ENCODE measurements at regions not wholly inside any gene's neighbourhood (a gene's known extent, or its start where the extent isn't known, plus 50 kb on each side); places are given as distances from the start of the nearest gene placed in this dataset.

DNA sequence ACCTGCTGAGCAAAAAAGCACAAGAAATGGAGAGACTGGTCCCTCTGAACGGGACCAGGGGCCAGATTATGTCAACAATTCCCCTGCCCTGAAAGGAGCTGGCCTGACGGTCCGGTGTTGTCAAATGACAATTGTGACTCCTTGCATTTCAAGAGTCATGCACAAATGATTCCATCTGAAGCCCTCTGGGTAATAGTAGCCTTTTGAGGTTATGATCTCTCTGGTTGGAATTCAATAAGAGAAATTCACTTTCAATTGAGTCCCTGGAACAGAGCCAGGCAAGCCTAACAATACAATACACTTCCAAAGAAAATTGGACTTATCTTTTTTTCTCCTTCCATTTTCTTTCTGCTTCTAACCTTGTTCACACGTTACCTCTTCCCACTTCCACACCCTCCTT lies 116.9 kb downstream of the C1D start:
- no peak overlapping the region for H3K4me2 ChIP-seq
- WGBS (ENCODE audit: low lambda C conversion rate, missing lambda C conversion rate): 62% methylated on average over 4 of the region's 4 CpGs

DNA sequence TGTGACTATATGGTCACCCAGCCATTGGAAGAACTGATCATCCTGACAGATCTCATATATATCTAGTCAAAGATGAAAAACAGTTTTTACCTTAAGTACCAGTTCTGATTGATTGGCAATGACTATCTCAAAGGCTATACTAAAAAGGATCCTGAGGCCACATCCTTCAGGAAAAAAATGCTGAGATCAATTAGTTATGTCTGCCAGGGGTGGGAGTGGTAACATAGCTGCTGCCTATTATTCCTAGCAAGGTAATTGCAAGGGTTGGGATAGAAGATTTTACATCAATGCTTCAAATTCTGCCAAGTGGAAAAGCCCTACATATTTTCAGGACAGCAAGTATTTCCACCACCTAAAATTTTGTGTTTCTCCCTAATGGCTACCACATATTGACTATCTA lies 114.7 kb downstream of the C1D start:
- Histone ChIP-seq H3K4me1 (ENCODE audit: insufficient read depth) (no peaks in the 10 kb centered on the region), H3K4me3 (no peak overlapping the region), H3K9me2 (replicated peaks; ENCODE audit: insufficient read depth) (no peaks in the 10 kb centered on the region), H2AFZ (no peak overlapping the region), H3K36me3 (replicated peaks; ENCODE audit: insufficient read depth, low read depth) (no peaks in the 10 kb centered on the region), H3K27ac (no peak overlapping the region), H3K79me2 (no peaks in the 10 kb centered on the region), H3K9me3 (ENCODE audit: low read depth) (no peaks in the 10 kb centered on the region), H3K27me3 (no peaks in the 10 kb centered on the region), H3K4me2 (no peak overlapping the region), H4K20me1 (ENCODE audit: insufficient read depth, poor library complexity, severe bottlenecking) (no peaks in the 10 kb centered on the region)
- DNase-seq (ENCODE audit: low spot score): no peak
- TF ChIP-seq EZH2 (IDR thresholded peaks at IDR 0.05; ENCODE audit: borderline replicate concordance): no peak
- TF ChIP-seq EZH2phosphoT487 (IDR thresholded peaks at IDR 0.05; ENCODE audit: low read depth, severe bottlenecking, unreplicated experiment): no peak
- no peak for TF ChIP-seq CTCF (IDR thresholded peaks at IDR 0.05; ENCODE audit: poor library complexity)

More for the DNA sequence above, 116.9 kb downstream of the C1D start:
- H4K20me1 ChIP-seq (ENCODE audit: insufficient read depth, poor library complexity, severe bottlenecking): no peaks in the 10 kb centered on the region
- no peak overlapping the region for H3K27ac ChIP-seq
- TF ChIP-seq EZH2 (IDR thresholded peaks at IDR 0.05; ENCODE audit: borderline replicate concordance): no peak
- TF ChIP-seq CTCF (IDR thresholded peaks at IDR 0.05; ENCODE audit: poor library complexity): no peak
- no peak for TF ChIP-seq EZH2phosphoT487 (IDR thresholded peaks at IDR 0.05; ENCODE audit: low read depth, severe bottlenecking, unreplicated experiment)
- no peaks in the 10 kb centered on the region for H3K9me2 ChIP-seq (replicated peaks; ENCODE audit: insufficient read depth)
- no peaks in the 10 kb centered on the region for H3K9me3 ChIP-seq (ENCODE audit: low read depth)
- H3K4me1 ChIP-seq (ENCODE audit: insufficient read depth): no peaks in the 10 kb centered on the region
- no peaks in the 10 kb centered on the region for H3K36me3 ChIP-seq (replicated peaks; ENCODE audit: insufficient read depth, low read depth)
- no peak overlapping the region for H2AFZ ChIP-seq
- no peak overlapping the region for H3K4me3 ChIP-seq
- no peak for DNase-seq (ENCODE audit: low spot score)
- H3K79me2 ChIP-seq: no peaks in the 10 kb centered on the region
- no peaks in the 10 kb centered on the region for H3K27me3 ChIP-seq

- H3K9me2 ChIP-seq (replicated peaks; ENCODE audit: insufficient read depth): no peaks in the 10 kb centered on the region
- no peak overlapping the region for H3K4me3 ChIP-seq
- no peak overlapping the region for H3K27ac ChIP-seq
- no peak for DNase-seq (ENCODE audit: low spot score)
- no peaks in the 10 kb centered on the region for H3K4me1 ChIP-seq (ENCODE audit: insufficient read depth)
- no peaks in the 10 kb centered on the region for H3K9me3 ChIP-seq (ENCODE audit: low read depth)
- TF ChIP-seq EZH2phosphoT487 (IDR thresholded peaks at IDR 0.05; ENCODE audit: low read depth, severe bottlenecking, unreplicated experiment) (no peak), CTCF (IDR thresholded peaks at IDR 0.05; ENCODE audit: poor library complexity) (no peak), EZH2 (IDR thresholded peaks at IDR 0.05; ENCODE audit: borderline replicate concordance) (no peak)
- H3K4me2 ChIP-seq: no peak overlapping the region
- H2AFZ ChIP-seq: no peak overlapping the region
- WGBS (ENCODE audit: low lambda C conversion rate, missing lambda C conversion rate): 88% methylated on average over 4 of the region's 4 CpGs
- no peaks in the 10 kb centered on the region for H3K27me3 ChIP-seq
- no peaks in the 10 kb centered on the region for H3K36me3 ChIP-seq (replicated peaks; ENCODE audit: insufficient read depth, low read depth)
- H3K79me2 ChIP-seq: no peaks in the 10 kb centered on the region
- H4K20me1 ChIP-seq (ENCODE audit: insufficient read depth, poor library complexity, severe bottlenecking): no peaks in the 10 kb centered on the region
These were observed 114.3 kb downstream of the C1D start for GRCh38 chr2:67948506-67948905.

DNA sequence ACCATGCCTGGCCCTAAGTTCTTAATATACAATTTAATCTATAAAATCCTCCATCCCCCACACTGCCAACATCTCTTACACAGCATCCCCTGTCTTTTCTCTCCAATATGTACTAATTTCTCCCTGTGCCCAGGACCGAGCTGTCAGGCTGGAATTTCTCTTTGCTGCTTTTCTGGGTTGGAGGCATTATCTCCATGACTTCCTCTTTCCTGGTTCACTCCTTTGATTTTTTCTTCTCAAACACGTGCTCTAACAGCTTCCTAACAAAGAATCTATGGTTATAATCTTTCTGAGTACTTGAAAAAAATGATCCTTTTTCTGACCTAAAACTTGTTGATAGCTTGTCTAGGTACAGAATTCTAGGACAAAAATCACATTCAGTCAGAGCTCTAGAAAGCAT lies 112.8 kb downstream of the C1D start:
- no peak overlapping the region for H2AFZ ChIP-seq
- H3K9me2 ChIP-seq (replicated peaks; ENCODE audit: insufficient read depth): no peaks in the 10 kb centered on the region
- H3K79me2 ChIP-seq: no peaks in the 10 kb centered on the region
- H3K27ac ChIP-seq: no peak overlapping the region
- no peaks in the 10 kb centered on the region for H3K36me3 ChIP-seq (replicated peaks; ENCODE audit: insufficient read depth, low read depth)
- DNase-seq (ENCODE audit: low spot score): no peak
- H3K4me2 ChIP-seq: no peak overlapping the region
- H3K27me3 ChIP-seq: no peaks in the 10 kb centered on the region
- no peaks in the 10 kb centered on the region for H3K9me3 ChIP-seq (ENCODE audit: low read depth)
- H4K20me1 ChIP-seq (ENCODE audit: insufficient read depth, poor library complexity, severe bottlenecking): no peaks in the 10 kb centered on the region
- WGBS (ENCODE audit: low lambda C conversion rate, missing lambda C conversion rate): 84% methylated on average over 2 of the region's 2 CpGs
- H3K4me3 ChIP-seq: no peak overlapping the region
- H3K4me1 ChIP-seq (ENCODE audit: insufficient read depth): peaks cover 5% of the 10 kb centered on the region
- TF ChIP-seq EZH2phosphoT487 (IDR thresholded peaks at IDR 0.05; ENCODE audit: low read depth, severe bottlenecking, unreplicated experiment) (no peak), EZH2 (IDR thresholded peaks at IDR 0.05; ENCODE audit: borderline replicate concordance) (no peak), CTCF (IDR thresholded peaks at IDR 0.05; ENCODE audit: poor library complexity) (no peak)

Measured in hepatocyte (in vitro differentiated cells).